Gastrocnemius medialis (tissue), 4 donors: ENCODE measurements at regions not wholly inside any gene's neighbourhood (a gene's known extent, or its start where the extent isn't known, plus 50 kb on each side); places are given as distances from the start of the nearest gene placed in this dataset.

Experiments
- ATAC-seq, 2 donors: fragments of 150-250 bp; one replicate each; pipeline ENCODE4 v1.9.1; 2016
- DNase-seq, 2 donors: peaks; one replicate each; pipeline ENCODE4 v3.0.0-alpha.2; 2019
- H3K27ac ChIP-seq, 4 donors: fragments of 200-600 bp; sonication (generic); 1 replicate in 1 of 4; 2 replicates in 3 of 4; pipeline ENCODE4 v1.5.1; 2016 to 2018; ENCODE audit warnings: mild to moderate bottlenecking in 2 of 4, moderate library complexity in 1 of 4
- H3K27me3 ChIP-seq, 3 donors: fragments of 200-600 bp; sonication (generic) in 2 of 3; 1 replicate in 1 of 3; 2 replicates in 2 of 3; pipeline versions ENCODE4 v1.5.1 to v1.6.0; 2016 to 2019; ENCODE audit warnings: mild to moderate bottlenecking in 1 of 3, moderate library complexity in 1 of 3
- H3K36me3 ChIP-seq, 2 donors: fragments of 200-600 bp; sonication (generic) in 1 of 2; one replicate each; pipeline ENCODE4 v1.5.1; 2017 to 2018
- H3K4me1 ChIP-seq, 2 donors: fragments of 200-600 bp; sonication (generic) in 1 of 2; one replicate each; pipeline ENCODE4 v1.5.1; 2016 to 2017; ENCODE audit warnings: mild to moderate bottlenecking in 2 of 2
- H3K4me3 ChIP-seq, 4 donors: fragments of 200-600 bp; sonication (generic) in 3 of 4; 1 replicate in 1 of 4; 2 replicates in 3 of 4; pipeline ENCODE4 v1.5.1; 2016 to 2019; ENCODE audit warnings: mild to moderate bottlenecking in 2 of 4
- H3K9me3 ChIP-seq, 3 donors: fragments of 200-600 bp; sonication (generic) in 2 of 3; 1 replicate in 1 of 3; 2 replicates in 2 of 3; pipeline ENCODE4 v1.5.1; 2016 to 2019
- CTCF ChIP-seq, 5 experiments: fragments of 450-650 bp in 3 of 5; fragments of 200-600 bp in 2 of 5; sonication (generic) in 2 of 5; IDR thresholded peaks in 4 of 5; conservative IDR thresholded peaks in 1 of 5; 1 replicate in 4 of 5; 2 replicates in 1 of 5; pipeline ENCODE4 v1.5.1; 2016 to 2019; ENCODE audit warnings: antibody characterized with exemption in 5 of 5, mild to moderate bottlenecking in 3 of 5, moderate library complexity in 3 of 5
- POLR2A ChIP-seq, 2 donors: fragments of 450-650 bp; IDR thresholded peaks; one replicate each; pipeline ENCODE4 v1.6.1; 2017; ENCODE audit warnings: antibody characterized with exemption in 2 of 2, mild to moderate bottlenecking in 2 of 2, moderate library complexity in 2 of 2
- in situ Hi-C, 4 donors: fragments of 200-750 bp; cut with MboI; loops; one replicate each; pipeline versions ENCODE4 v1.15.0 to v1.8.0; 2017; ENCODE audit warnings: low sequenced_read_pairs in 4 of 4
- intact Hi-C: fragments of 100-400 bp; cut with DNase I; formaldehyde crosslinking; loops from one replicate; pipeline ENCODE4 v1.15.1; 2023; ENCODE audit warnings: low total_unique reads

GRCh38 chr9:87211669-87212068, 264.4 kb upstream of the GAS1 start:
- intact Hi-C loops, result no loop called here
- TF ChIP-seq CTCF (IDR thresholded peaks at IDR 0.05 in 4 of 5, conservative IDR thresholded peaks at IDR 0.05 in 1 of 5), result no peak
- no peak for TF ChIP-seq POLR2A (IDR thresholded peaks at IDR 0.05)
- in situ Hi-C loops, result no loop called here
- Histone ChIP-seq H3K27me3 (no peaks in the 10 kb centered on the region), H3K4me1 (no peaks in the 10 kb centered on the region), H3K4me3 (no peak overlapping the region), H3K9me3 (no peaks in the 10 kb centered on the region), H3K27ac (no peak overlapping the region), H3K36me3 (no peaks in the 10 kb centered on the region)
- DNase-seq (no peak), ATAC-seq (no peak)

- intact Hi-C loops (no loop called here), in situ Hi-C loops (no loop called here)
- no peaks in the 10 kb centered on the region for H3K27me3 ChIP-seq
- no peak overlapping the region for H3K27ac ChIP-seq
- no peak overlapping the region for H3K4me3 ChIP-seq
- DNase-seq, result no peak
- ATAC-seq, result no peak
- H3K4me1 ChIP-seq, result no peaks in the 10 kb centered on the region
- no peaks in the 10 kb centered on the region for H3K36me3 ChIP-seq
- TF ChIP-seq POLR2A (IDR thresholded peaks at IDR 0.05), result no peak
- no peak for TF ChIP-seq CTCF (IDR thresholded peaks at IDR 0.05 in 4 of 5, conservative IDR thresholded peaks at IDR 0.05 in 1 of 5)
- H3K9me3 ChIP-seq, result no peaks in the 10 kb centered on the region
Measured at GRCh38 chr9:87212605-87213021, 265.3 kb upstream of the GAS1 start.

GRCh38 chr9:87213948-87214347, 266.6 kb upstream of the GAS1 start:
- Histone ChIP-seq H3K27ac (no peak overlapping the region), H3K36me3 (no peaks in the 10 kb centered on the region), H3K4me1 (no peaks in the 10 kb centered on the region), H3K9me3 (no peaks in the 10 kb centered on the region), H3K4me3 (no peak overlapping the region), H3K27me3 (no peaks in the 10 kb centered on the region)
- in situ Hi-C loops, result no loop called here
- DNase-seq, result no peak
- ATAC-seq, result no peak
- intact Hi-C loops, result no loop called here
- TF ChIP-seq CTCF (IDR thresholded peaks at IDR 0.05 in 4 of 5, conservative IDR thresholded peaks at IDR 0.05 in 1 of 5) (no peak), POLR2A (IDR thresholded peaks at IDR 0.05) (no peak)

- H3K27ac ChIP-seq, result no peak overlapping the region
- in situ Hi-C loops, result no loop called here
- TF ChIP-seq CTCF (IDR thresholded peaks at IDR 0.05 in 4 of 5, conservative IDR thresholded peaks at IDR 0.05 in 1 of 5) (no peak), POLR2A (IDR thresholded peaks at IDR 0.05) (no peak)
Measured at GRCh38 chr9:87214991-87215390, 267.7 kb upstream of the GAS1 start.

GRCh38 chr9:87216036-87216435, 268.7 kb upstream of the GAS1 start:
- no peaks in the 10 kb centered on the region for H3K9me3 ChIP-seq
- no peaks in the 10 kb centered on the region for H3K36me3 ChIP-seq
- no peaks in the 10 kb centered on the region for H3K27me3 ChIP-seq
- H3K4me1 ChIP-seq, result no peaks in the 10 kb centered on the region
- in situ Hi-C loops, result no loop called here
- DNase-seq (no peak), ATAC-seq (no peak)
- H3K4me3 ChIP-seq, result no peak overlapping the region
- TF ChIP-seq POLR2A (IDR thresholded peaks at IDR 0.05) (no peak), CTCF (IDR thresholded peaks at IDR 0.05 in 4 of 5, conservative IDR thresholded peaks at IDR 0.05 in 1 of 5) (no peak)
- intact Hi-C loops, result no loop called here
- H3K27ac ChIP-seq, result no peak overlapping the region

More at GRCh38 chr9:87214991-87215390, 267.7 kb upstream of the GAS1 start:
- ATAC-seq (no peak), DNase-seq (no peak)
- no peak overlapping the region for H3K4me3 ChIP-seq
- intact Hi-C loops, result no loop called here
- H3K4me1 ChIP-seq, result no peaks in the 10 kb centered on the region
- H3K9me3 ChIP-seq, result no peaks in the 10 kb centered on the region
- no peaks in the 10 kb centered on the region for H3K27me3 ChIP-seq
- no peaks in the 10 kb centered on the region for H3K36me3 ChIP-seq
